ENCODE measurements at regions not wholly inside any gene's neighbourhood (a gene's known extent, or its start where the extent isn't known, plus 50 kb on each side); places are given as distances from the start of the nearest gene placed in this dataset.

DNA sequence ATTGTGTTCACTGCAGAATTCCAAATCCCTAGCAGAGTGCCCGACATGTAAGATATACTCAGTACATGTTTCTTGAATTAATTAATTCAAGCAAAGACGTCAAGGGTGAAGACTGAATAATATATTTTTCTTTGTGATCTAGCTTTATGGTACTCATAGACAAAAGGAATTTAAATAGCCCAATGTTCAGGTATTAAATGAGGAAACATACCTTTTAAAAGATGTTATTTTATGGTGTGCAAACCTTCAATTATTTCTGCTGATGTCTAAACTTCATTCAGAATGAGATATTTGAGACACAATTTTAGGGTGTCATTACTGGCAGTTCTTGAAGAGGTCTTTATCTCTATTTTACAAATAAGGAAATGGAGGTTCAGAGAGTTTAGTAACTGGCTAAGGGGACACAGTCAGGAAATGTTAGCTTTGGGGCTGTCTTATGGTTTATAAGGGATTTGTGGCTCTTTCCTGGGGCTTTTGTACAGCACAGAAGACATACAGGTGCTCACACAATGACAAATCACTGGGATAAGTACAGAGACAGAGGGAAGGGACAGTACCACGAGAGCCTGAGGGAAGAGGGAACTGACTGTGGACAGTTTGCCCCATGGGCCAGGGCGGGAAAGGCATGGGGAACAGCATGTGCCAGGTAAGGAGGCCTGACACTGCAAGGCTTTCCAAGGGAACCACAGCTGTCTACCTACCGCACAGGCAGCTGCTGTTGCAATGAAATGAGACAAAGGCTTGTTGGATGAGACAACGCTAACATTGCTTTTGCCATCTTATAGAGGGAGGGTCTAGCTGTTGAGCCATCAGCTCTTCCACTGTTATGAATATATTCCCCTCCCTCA, 155.3 kb downstream of the DDX1 start:
- Histone ChIP-seq H3K4me2 (ENCODE audit: extremely low read depth, insufficient read depth, low read length) (no peak overlapping the region), H3K9ac (ENCODE audit: insufficient read depth, low read length) (no peak overlapping the region), H3K9me3 (ENCODE audit: control insufficient read depth, insufficient read depth, low read depth, low read length) (no peaks in the 10 kb centered on the region), H3K4me3 (replicated peaks in 1 of 4; ENCODE audit: control extremely low read depth in 1 of 4, insufficient read depth in 1 of 4, low read depth in 3 of 4, low read length in 4 of 4) (no peak overlapping the region), H3K4me1 (ENCODE audit: control insufficient read depth, extremely low read depth, insufficient read depth, low read length) (no peaks in the 10 kb centered on the region), H3K79me2 (ENCODE audit: control insufficient read depth, insufficient read depth, low read length) (no peaks in the 10 kb centered on the region), H4K20me1 (ENCODE audit: control insufficient read depth, extremely low read depth, insufficient read depth, low read length) (no peaks in the 10 kb centered on the region), H3K36me3 (ENCODE audit: control insufficient read depth, insufficient read depth, low read length) (no peaks in the 10 kb centered on the region), H3K27ac (ENCODE audit: insufficient read depth, low read length) (no peak overlapping the region), H2AFZ (ENCODE audit: low read length) (no peak overlapping the region), H3K27me3 (ENCODE audit: control insufficient read depth, insufficient read depth, low read length) (no peaks in the 10 kb centered on the region)
- no peak for DNase-seq (ENCODE audit: low read depth in 2 of 2)
- TF ChIP-seq, protein P1, sequence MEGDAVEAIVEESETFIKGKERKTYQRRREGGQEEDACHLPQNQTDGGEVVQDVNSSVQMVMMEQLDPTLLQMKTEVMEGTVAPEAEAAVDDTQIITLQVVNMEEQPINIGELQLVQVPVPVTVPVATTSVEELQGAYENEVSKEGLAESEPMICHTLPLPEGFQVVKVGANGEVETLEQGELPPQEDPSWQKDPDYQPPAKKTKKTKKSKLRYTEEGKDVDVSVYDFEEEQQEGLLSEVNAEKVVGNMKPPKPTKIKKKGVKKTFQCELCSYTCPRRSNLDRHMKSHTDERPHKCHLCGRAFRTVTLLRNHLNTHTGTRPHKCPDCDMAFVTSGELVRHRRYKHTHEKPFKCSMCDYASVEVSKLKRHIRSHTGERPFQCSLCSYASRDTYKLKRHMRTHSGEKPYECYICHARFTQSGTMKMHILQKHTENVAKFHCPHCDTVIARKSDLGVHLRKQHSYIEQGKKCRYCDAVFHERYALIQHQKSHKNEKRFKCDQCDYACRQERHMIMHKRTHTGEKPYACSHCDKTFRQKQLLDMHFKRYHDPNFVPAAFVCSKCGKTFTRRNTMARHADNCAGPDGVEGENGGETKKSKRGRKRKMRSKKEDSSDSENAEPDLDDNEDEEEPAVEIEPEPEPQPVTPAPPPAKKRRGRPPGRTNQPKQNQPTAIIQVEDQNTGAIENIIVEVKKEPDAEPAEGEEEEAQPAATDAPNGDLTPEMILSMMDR (conservative IDR thresholded peaks at IDR 0.05 in 1 of 2, IDR thresholded peaks at IDR 0.05 in 1 of 2; ENCODE audit: low read depth in 1 of 2, low read length in 2 of 2) = no peak
- no peak for TF ChIP-seq EZH2 (IDR thresholded peaks at IDR 0.05; ENCODE audit: low read length, missing control alignments)

DNA sequence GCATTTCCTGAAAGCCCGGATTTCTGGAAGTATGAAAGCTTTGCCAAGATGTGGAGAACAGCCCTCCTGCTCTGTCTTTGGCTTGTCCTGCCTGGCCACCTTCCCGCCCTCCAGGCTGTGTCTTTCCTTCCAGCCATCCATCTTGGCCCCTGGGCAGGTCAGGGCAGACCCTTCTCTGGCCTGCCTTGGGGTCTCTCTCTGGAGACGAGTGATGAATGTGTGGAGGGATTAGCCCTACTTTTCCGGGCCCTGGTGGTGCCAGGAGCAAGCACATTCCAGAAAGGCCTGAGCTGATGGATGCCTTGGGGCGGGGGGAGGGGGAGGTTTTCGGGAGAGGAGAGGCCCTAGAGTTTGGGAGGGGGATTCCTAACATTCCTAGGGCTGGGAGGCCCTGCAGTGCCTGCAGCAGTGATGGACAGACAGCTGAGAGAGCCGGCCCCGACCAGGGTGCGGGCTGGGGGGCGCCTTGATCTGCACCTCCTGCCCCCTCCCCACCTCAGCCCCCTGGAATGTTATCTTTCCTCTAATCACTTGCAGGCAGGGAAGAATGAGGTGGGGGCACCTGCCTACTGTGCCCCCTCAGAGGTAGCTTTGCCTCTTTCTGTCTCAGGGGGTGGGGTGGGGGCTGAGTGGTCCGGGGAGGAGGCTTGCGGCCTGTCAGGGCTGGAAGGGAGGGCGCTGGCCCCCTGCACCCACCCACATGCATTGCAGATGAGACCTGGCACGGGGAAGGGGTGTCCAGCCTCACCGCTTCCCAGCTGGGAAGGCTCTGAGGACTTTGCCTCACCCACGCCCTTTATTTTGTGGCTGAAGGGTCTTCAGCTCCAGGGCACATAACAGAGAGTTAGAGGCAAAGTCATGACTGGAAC, 156.2 kb downstream of the DDX1 start:
- Histone ChIP-seq H2AFZ (ENCODE audit: low read length) (no peak overlapping the region), H3K4me2 (ENCODE audit: extremely low read depth, insufficient read depth, low read length) (no peak overlapping the region), H3K79me2 (ENCODE audit: control insufficient read depth, insufficient read depth, low read length) (no peaks in the 10 kb centered on the region), H3K9me3 (ENCODE audit: control insufficient read depth, insufficient read depth, low read depth, low read length) (no peaks in the 10 kb centered on the region), H3K27ac (ENCODE audit: insufficient read depth, low read length) (no peak overlapping the region), H3K36me3 (ENCODE audit: control insufficient read depth, insufficient read depth, low read length) (no peaks in the 10 kb centered on the region), H3K4me3 (replicated peaks in 1 of 4; ENCODE audit: control extremely low read depth in 1 of 4, insufficient read depth in 1 of 4, low read depth in 3 of 4, low read length in 4 of 4) (no peak overlapping the region), H3K9ac (ENCODE audit: insufficient read depth, low read length) (no peak overlapping the region), H4K20me1 (ENCODE audit: control insufficient read depth, extremely low read depth, insufficient read depth, low read length) (no peaks in the 10 kb centered on the region), H3K4me1 (ENCODE audit: control insufficient read depth, extremely low read depth, insufficient read depth, low read length) (no peaks in the 10 kb centered on the region), H3K27me3 (ENCODE audit: control insufficient read depth, insufficient read depth, low read length) (no peaks in the 10 kb centered on the region)
- TF ChIP-seq EZH2 (IDR thresholded peaks at IDR 0.05; ENCODE audit: low read length, missing control alignments) = no peak
- TF ChIP-seq, protein P1 (conservative IDR thresholded peaks at IDR 0.05 in 1 of 2, IDR thresholded peaks at IDR 0.05 in 1 of 2; ENCODE audit: low read depth in 1 of 2, low read length in 2 of 2) = no peak
- DNase-seq (ENCODE audit: low read depth in 2 of 2) = peak in 1 of 2 donors; percentile 2

DNA sequence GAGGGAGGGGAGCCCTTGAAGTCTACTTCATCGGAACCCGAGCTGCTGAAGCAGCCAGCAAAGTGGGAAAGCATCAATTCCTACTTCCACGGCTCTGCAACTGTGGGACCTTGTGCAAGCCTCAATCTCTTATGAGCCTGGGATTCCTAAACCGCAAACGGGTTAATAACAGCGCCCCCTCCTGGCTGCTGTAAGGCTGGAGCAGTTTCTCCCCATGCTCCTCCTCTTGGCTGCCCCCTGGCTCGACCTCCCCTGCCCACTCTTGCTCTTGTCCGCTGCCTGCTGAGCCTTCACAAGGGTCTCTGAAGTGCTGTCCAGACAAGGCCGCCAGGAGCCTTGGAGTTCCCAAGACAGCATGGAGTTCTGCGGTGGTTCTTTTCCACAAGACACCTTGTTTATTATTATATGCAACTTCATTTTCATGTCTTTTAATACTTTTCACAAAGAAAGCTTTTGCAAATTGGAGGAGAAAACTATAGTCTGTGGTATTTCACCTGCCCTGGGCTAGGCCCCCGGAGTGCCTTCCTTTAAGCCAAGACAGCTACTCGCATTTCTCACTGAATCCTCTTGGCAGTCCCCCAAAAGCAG, 157.2 kb downstream of the DDX1 start:
- H3K4me1 ChIP-seq (ENCODE audit: control insufficient read depth, extremely low read depth, insufficient read depth, low read length) = no peaks in the 10 kb centered on the region
- H3K27ac ChIP-seq (ENCODE audit: insufficient read depth, low read length) = no peak overlapping the region
- H3K79me2 ChIP-seq (ENCODE audit: control insufficient read depth, insufficient read depth, low read length) = no peaks in the 10 kb centered on the region
- no peaks in the 10 kb centered on the region for H3K9me3 ChIP-seq (ENCODE audit: control insufficient read depth, insufficient read depth, low read depth, low read length)
- no peak overlapping the region for H3K4me2 ChIP-seq (ENCODE audit: extremely low read depth, insufficient read depth, low read length)
- H4K20me1 ChIP-seq (ENCODE audit: control insufficient read depth, extremely low read depth, insufficient read depth, low read length) = no peaks in the 10 kb centered on the region
- H2AFZ ChIP-seq (ENCODE audit: low read length) = no peak overlapping the region
- TF ChIP-seq, protein P1 (conservative IDR thresholded peaks at IDR 0.05 in 1 of 2, IDR thresholded peaks at IDR 0.05 in 1 of 2; ENCODE audit: low read depth in 1 of 2, low read length in 2 of 2) = peak in 1 of 2 donors; percentile 30
- TF ChIP-seq EZH2 (IDR thresholded peaks at IDR 0.05; ENCODE audit: low read length, missing control alignments) = no peak
- no peaks in the 10 kb centered on the region for H3K36me3 ChIP-seq (ENCODE audit: control insufficient read depth, insufficient read depth, low read length)
- no peak overlapping the region for H3K9ac ChIP-seq (ENCODE audit: insufficient read depth, low read length)
- DNase-seq (ENCODE audit: low read depth in 2 of 2) = no peak
- no peaks in the 10 kb centered on the region for H3K27me3 ChIP-seq (ENCODE audit: control insufficient read depth, insufficient read depth, low read length)
- H3K4me3 ChIP-seq (replicated peaks in 1 of 4; ENCODE audit: control extremely low read depth in 1 of 4, insufficient read depth in 1 of 4, low read depth in 3 of 4, low read length in 4 of 4) = no peak overlapping the region
